ENCODE measurements at regions not wholly inside any gene's neighbourhood (a gene's known extent, or its start where the extent isn't known, plus 50 kb on each side); places are given as distances from the start of the nearest gene placed in this dataset.
A peak's percentile ranks its signal among the peaks of the same experiment; 100 is the strongest.

- no peaks in the 10 kb centered on the region for H3K9me3 ChIP-seq
- no peak overlapping the region for H3K4me3 ChIP-seq
- no peaks in the 10 kb centered on the region for H3K4me1 ChIP-seq
- intact Hi-C loops (cut with DNase I): no loop called here
- 54 to 63% methylated on average over 14 of the region's 14 CpGs for WGBS, 2 donors
- no peak for DNase-seq
- no peaks in the 10 kb centered on the region for H3K27me3 ChIP-seq
- no peak for ATAC-seq
- TF ChIP-seq POLR2A (IDR thresholded peaks at IDR 0.05): no peak
- TF ChIP-seq, protein P1, sequence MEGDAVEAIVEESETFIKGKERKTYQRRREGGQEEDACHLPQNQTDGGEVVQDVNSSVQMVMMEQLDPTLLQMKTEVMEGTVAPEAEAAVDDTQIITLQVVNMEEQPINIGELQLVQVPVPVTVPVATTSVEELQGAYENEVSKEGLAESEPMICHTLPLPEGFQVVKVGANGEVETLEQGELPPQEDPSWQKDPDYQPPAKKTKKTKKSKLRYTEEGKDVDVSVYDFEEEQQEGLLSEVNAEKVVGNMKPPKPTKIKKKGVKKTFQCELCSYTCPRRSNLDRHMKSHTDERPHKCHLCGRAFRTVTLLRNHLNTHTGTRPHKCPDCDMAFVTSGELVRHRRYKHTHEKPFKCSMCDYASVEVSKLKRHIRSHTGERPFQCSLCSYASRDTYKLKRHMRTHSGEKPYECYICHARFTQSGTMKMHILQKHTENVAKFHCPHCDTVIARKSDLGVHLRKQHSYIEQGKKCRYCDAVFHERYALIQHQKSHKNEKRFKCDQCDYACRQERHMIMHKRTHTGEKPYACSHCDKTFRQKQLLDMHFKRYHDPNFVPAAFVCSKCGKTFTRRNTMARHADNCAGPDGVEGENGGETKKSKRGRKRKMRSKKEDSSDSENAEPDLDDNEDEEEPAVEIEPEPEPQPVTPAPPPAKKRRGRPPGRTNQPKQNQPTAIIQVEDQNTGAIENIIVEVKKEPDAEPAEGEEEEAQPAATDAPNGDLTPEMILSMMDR (IDR thresholded peaks at IDR 0.05): no peak
- no peaks in the 10 kb centered on the region for H3K36me3 ChIP-seq (replicated peaks in 1 of 2; ENCODE audit: insufficient read depth in 1 of 2, low read depth in 2 of 2)
- no peak overlapping the region for H3K27ac ChIP-seq
These were observed 136.2 kb upstream of the SALL1 start for GRCh38 chr16:51287121-51287755.

DNA sequence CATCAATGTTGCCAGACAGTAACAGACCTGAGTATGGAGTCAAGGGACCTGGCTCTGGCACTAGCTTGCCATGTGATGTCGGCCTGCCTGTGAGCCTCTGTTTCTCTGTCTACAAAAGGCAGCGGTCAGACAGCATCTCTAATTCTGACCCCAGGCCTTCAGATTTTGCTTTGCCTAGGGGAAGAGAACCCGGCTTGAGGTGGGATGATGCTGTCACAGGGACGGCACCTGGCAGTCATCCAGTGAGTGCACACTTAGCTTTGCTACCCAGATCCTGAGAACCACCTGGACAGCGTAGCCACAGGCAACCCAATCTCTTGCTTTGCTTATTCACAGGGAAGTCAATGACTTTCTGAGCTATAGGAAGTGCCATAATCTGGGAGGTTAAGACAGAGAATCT lies 135.2 kb upstream of the SALL1 start:
- 75 to 80% methylated on average over 5 of the region's 5 CpGs for WGBS, 2 donors
- no peak for TF ChIP-seq POLR2A (IDR thresholded peaks at IDR 0.05)
- TF ChIP-seq, protein P1 (IDR thresholded peaks at IDR 0.05): no peak
- no peak overlapping the region for H3K4me3 ChIP-seq

GRCh38 chr16:51276336-51276735 lies 125.3 kb upstream of the SALL1 start:
- ATAC-seq: no peak

More for the DNA sequence above, 135.2 kb upstream of the SALL1 start:
- no peak for DNase-seq
- no peak overlapping the region for H3K27ac ChIP-seq
- H3K4me1 ChIP-seq: no peaks in the 10 kb centered on the region
- H3K36me3 ChIP-seq (replicated peaks in 1 of 2; ENCODE audit: insufficient read depth in 1 of 2, low read depth in 2 of 2): no peaks in the 10 kb centered on the region
- intact Hi-C loops (cut with DNase I): no loop called here
- H3K9me3 ChIP-seq: no peaks in the 10 kb centered on the region
- H3K27me3 ChIP-seq: no peaks in the 10 kb centered on the region
- ATAC-seq: no peak

GRCh38 chr16:51272420-51272819 lies 121.3 kb upstream of the SALL1 start:
- no peak overlapping the region for H3K4me3 ChIP-seq
- H3K4me1 ChIP-seq: no peaks in the 10 kb centered on the region
- DNase-seq: no peak
- no peak overlapping the region for H3K27ac ChIP-seq
- peaks cover 0 to 5% of the 10 kb centered on the region in 2 donors for H3K27me3 ChIP-seq
- no peaks in the 10 kb centered on the region for H3K9me3 ChIP-seq
- no peaks in the 10 kb centered on the region for H3K36me3 ChIP-seq (replicated peaks in 1 of 2; ENCODE audit: insufficient read depth in 1 of 2, low read depth in 2 of 2)
- no peak for ATAC-seq
- intact Hi-C loops (cut with DNase I): no loop called here
- WGBS, 2 donors: 66 to 73% methylated on average over 4 of the region's 4 CpGs
- no peak for TF ChIP-seq POLR2A (IDR thresholded peaks at IDR 0.05)

More at GRCh38 chr16:51276336-51276735, 125.3 kb upstream of the SALL1 start:
- Histone ChIP-seq H3K4me1 (no peaks in the 10 kb centered on the region), H3K9me3 (no peaks in the 10 kb centered on the region), H3K4me3 (no peak overlapping the region), H3K27ac (no peak overlapping the region), H3K36me3 (replicated peaks in 1 of 2; ENCODE audit: insufficient read depth in 1 of 2, low read depth in 2 of 2) (no peaks in the 10 kb centered on the region), H3K27me3 (peaks cover 0 to 5% of the 10 kb centered on the region in 2 donors)
- WGBS, 2 donors: 53 to 57% methylated on average over 1 of the region's 1 CpG
- TF ChIP-seq POLR2A (IDR thresholded peaks at IDR 0.05): no peak
- TF ChIP-seq, protein P1 (IDR thresholded peaks at IDR 0.05): no peak
- intact Hi-C loops (cut with DNase I): no loop called here
- DNase-seq: peak in 1 of 4 donors; percentile 27

- no peak overlapping the region for H3K4me3 ChIP-seq
- peaks cover 0 to 5% of the 10 kb centered on the region in 2 donors for H3K27me3 ChIP-seq
- DNase-seq: no peak
- no peak overlapping the region for H3K27ac ChIP-seq
- no peak for TF ChIP-seq POLR2A (IDR thresholded peaks at IDR 0.05)
- TF ChIP-seq, protein P1 (IDR thresholded peaks at IDR 0.05): no peak
- no peaks in the 10 kb centered on the region for H3K36me3 ChIP-seq (replicated peaks in 1 of 2; ENCODE audit: insufficient read depth in 1 of 2, low read depth in 2 of 2)
- intact Hi-C loops (cut with DNase I): no loop called here
- no peak for ATAC-seq
- H3K4me1 ChIP-seq: no peaks in the 10 kb centered on the region
- WGBS, 2 donors: 33 to 34% methylated on average over 5 of the region's 5 CpGs
- H3K9me3 ChIP-seq: no peaks in the 10 kb centered on the region
These were observed 120.2 kb upstream of the SALL1 start for GRCh38 chr16:51271156-51271701.
